8988T (cell line): ENCODE measurements at regions not wholly inside any gene's neighbourhood (a gene's known extent, or its start where the extent isn't known, plus 50 kb on each side); places are given as distances from the start of the nearest gene placed in this dataset.

Experiments
- DNase-seq: peaks from one replicate; pipeline ENCODE4 v3.0.0; 2011

GRCh38 chr6:156027248-156027626 is 571.6 kb upstream of the NOX3 start:
- DNase-seq = no peak

- no peak for DNase-seq
These were observed 571.0 kb upstream of the NOX3 start for GRCh38 chr6:156026486-156027247.

GRCh38 chr6:156024339-156024738 is 568.7 kb upstream of the NOX3 start:
- DNase-seq = no peak

- no peak for DNase-seq
These were observed 566.2 kb upstream of the NOX3 start for GRCh38 chr6:156021746-156022396.

GRCh38 chr6:156017838-156018237 is 562.2 kb upstream of the NOX3 start:
- DNase-seq = no peak

- no peak for DNase-seq
These were observed 560.7 kb upstream of the NOX3 start for GRCh38 chr6:156016186-156016976.

- no peak for DNase-seq
These were observed 557.5 kb upstream of the NOX3 start for GRCh38 chr6:156013155-156013554.

GRCh38 chr6:156009656-156010055 is 554.0 kb upstream of the NOX3 start:
- DNase-seq = no peak

- DNase-seq = no peak
These were observed 549.2 kb upstream of the NOX3 start for GRCh38 chr6:156004796-156005195.

GRCh38 chr6:155996151-155996550 is 540.5 kb upstream of the NOX3 start:
- DNase-seq = no peak

- DNase-seq = no peak
These were observed 539.6 kb upstream of the NOX3 start for GRCh38 chr6:155995281-155995680.

GRCh38 chr6:155994086-155994485 is 538.4 kb upstream of the NOX3 start:
- DNase-seq = no peak

GRCh38 chr6:155993240-155993639 is 537.6 kb upstream of the NOX3 start:
- DNase-seq = no peak

GRCh38 chr6:155985660-155986138 is 530.1 kb upstream of the NOX3 start:
- DNase-seq = no peak

GRCh38 chr6:155980768-155981079 is 525.1 kb upstream of the NOX3 start:
- DNase-seq = no peak

- no peak for DNase-seq
These were observed 524.6 kb upstream of the NOX3 start for GRCh38 chr6:155980014-155980767.

GRCh38 chr6:155975506-155975905 is 519.9 kb upstream of the NOX3 start:
- DNase-seq = no peak

- DNase-seq = no peak
These were observed 519.2 kb upstream of the NOX3 start for GRCh38 chr6:155974811-155975323.

- DNase-seq = no peak
These were observed 518.7 kb upstream of the NOX3 start for GRCh38 chr6:155974359-155974758.

- DNase-seq = no peak
These were observed 515.5 kb upstream of the NOX3 start for GRCh38 chr6:155970876-155971708.

GRCh38 chr6:155970472-155970871 is 514.8 kb upstream of the NOX3 start:
- no peak for DNase-seq

- no peak for DNase-seq
These were observed 513.3 kb upstream of the NOX3 start for GRCh38 chr6:155968921-155969320.
